SK-N-SH (cell line): ENCODE measurements at regions not wholly inside any gene's neighbourhood (a gene's known extent, or its start where the extent isn't known, plus 50 kb on each side); places are given as distances from the start of the nearest gene placed in this dataset.
A peak's percentile ranks its signal among the peaks of the same experiment; 100 is the strongest.

ENCODE experiments used
- CTCF ChIA-PET: fragments of 300-600, 350-600 bp; formaldehyde crosslinking; extraction: SDS; loops from one replicate; lab custom pipeline; 2021; lab: Yijun Ruan, JAX
- POLR2A ChIA-PET: fragments of 350-600 bp; sonication (Branson Sonifier 250); formaldehyde crosslinking; extraction: SDS; loops from one replicate; lab custom pipeline; 2020; ENCODE audit warnings: antibody characterized with exemption, inconsistent platforms; lab: Yijun Ruan, JAX
- DNase-seq: peaks from one replicate; pipeline ENCODE4 v3.0.0; 2012
- H2AFZ ChIP-seq: fragments of 200-600 bp; sonication (generic); 2 replicates; pipeline ENCODE4 v1.8.1; 2016; ENCODE audit warnings: antibody characterized with exemption, mild to moderate bottlenecking, low read depth
- H3F3A ChIP-seq: fragments of 200-600 bp; sonication (generic); replicated peaks from 2 replicates; pipeline ENCODE3; 2016; ENCODE audit warnings: antibody characterized with exemption, mild to moderate bottlenecking; ENCODE audit not compliant: insufficient read depth
- H3K27ac ChIP-seq, 2 experiments: fragments of 200-500 bp in 1 of 2; fragments of 200-600 bp in 1 of 2; sonication (Bioruptor generic) in 1 of 2; sonication (generic), shearing (Covaris generic) in 1 of 2; 2 replicates each; pipeline versions ENCODE4 v1.5.1 to v1.6.1; 2014 to 2016; ENCODE audit warnings: low read depth in 2 of 2, inconsistent platforms in 1 of 2, low read length in 1 of 2, mild to moderate bottlenecking in 1 of 2, mixed read lengths in 1 of 2
- H3K27me3 ChIP-seq: fragments of 200-600 bp; sonication (generic), shearing (Covaris generic); 2 replicates; pipeline ENCODE4 v1.6.1; 2016; ENCODE audit warnings: mixed run types; ENCODE audit not compliant: insufficient read depth
- H3K36me3 ChIP-seq, 2 experiments: fragments of 200-500 bp in 1 of 2; fragments of 200-600 bp in 1 of 2; sonication (Bioruptor generic) in 1 of 2; sonication (generic) in 1 of 2; replicated peaks in 1 of 2; 2 replicates each; pipeline versions ENCODE3 to v1.5.1; 2014 to 2016; ENCODE audit warnings: low read length in 1 of 2, mild to moderate bottlenecking in 1 of 2; ENCODE audit not compliant: insufficient read depth in 2 of 2, control insufficient read depth in 1 of 2
- H3K4me1 ChIP-seq, 2 experiments: fragments of 200-500 bp in 1 of 2; fragments of 200-600 bp in 1 of 2; sonication (Bioruptor generic) in 1 of 2; sonication (generic), shearing (Covaris generic) in 1 of 2; 2 replicates each; pipeline versions ENCODE4 v1.5.1 to v1.6.1; 2014 to 2016; ENCODE audit warnings: low read depth in 1 of 2, low read length in 1 of 2, mixed run types in 1 of 2; ENCODE audit not compliant: insufficient read depth in 2 of 2, control insufficient read depth in 1 of 2
- H3K4me2 ChIP-seq: fragments of 200-600 bp; sonication (generic), shearing (Covaris generic); 2 replicates; pipeline ENCODE4 v1.6.1; 2017; ENCODE audit warnings: mixed run types
- H3K4me3 ChIP-seq, 2 experiments: fragments of 200-500 bp in 1 of 2; fragments of 200-600 bp in 1 of 2; sonication (Bioruptor generic) in 1 of 2; sonication (generic), shearing (Covaris generic) in 1 of 2; 2 replicates each; pipeline versions ENCODE4 v1.5.1 to v1.8.1; 2014 to 2016; ENCODE audit warnings: low read depth in 2 of 2, inconsistent platforms in 1 of 2, low read length in 1 of 2, mild to moderate bottlenecking in 1 of 2, mixed read lengths in 1 of 2, moderate library complexity in 1 of 2
- H3K79me2 ChIP-seq: fragments of 200-600 bp; sonication (generic); 2 replicates; pipeline ENCODE4 v1.8.1; 2017; ENCODE audit warnings: mild to moderate bottlenecking; ENCODE audit not compliant: insufficient read depth
- H3K9ac ChIP-seq: fragments of 200-600 bp; sonication (generic); 2 replicates; pipeline ENCODE4 v1.6.1; 2017; ENCODE audit warnings: mixed run types
- H3K9me2 ChIP-seq: fragments of 200-600 bp; sonication (generic); 2 replicates; pipeline ENCODE4 v1.6.1; 2017; ENCODE audit warnings: mixed run types
- H3K9me3 ChIP-seq: fragments of 200-600 bp; sonication (generic); 2 replicates; pipeline ENCODE4 v1.6.1; 2017; ENCODE audit warnings: mixed run types, mild to moderate bottlenecking, moderate library complexity
- H4K20me1 ChIP-seq: fragments of 200-600 bp; sonication (generic); 2 replicates; pipeline ENCODE4 v1.6.1; 2017; ENCODE audit warnings: mild to moderate bottlenecking, mixed run types; ENCODE audit not compliant: insufficient read depth
- ELF1 ChIP-seq: IDR thresholded peaks from 2 replicates; pipeline ENCODE4 v1.4.0; 2012
- EP300 ChIP-seq, 2 experiments: IDR thresholded peaks; 2 replicates each; pipeline versions ENCODE4 v1.4.0 to v1.6.1; 2012; ENCODE audit warnings: borderline replicate concordance in 1 of 2, low read depth in 1 of 2, low read length in 1 of 2
- EZH2phosphoT487 ChIP-seq: fragments of 200-600 bp; sonication (generic); IDR thresholded peaks from 2 replicates; pipeline ENCODE4 v1.6.1; 2017; ENCODE audit warnings: low read depth, mixed run types, mild to moderate bottlenecking, antibody characterized with exemption, moderate library complexity, borderline replicate concordance
- FOXJ3 ChIP-seq: sonication (generic); formaldehyde crosslinking; IDR thresholded peaks from 2 replicates; pipeline ENCODE4 v1.5.1; 2020; ENCODE audit warnings: mild to moderate bottlenecking, missing genetic modification reagents
- GABPA ChIP-seq: IDR thresholded peaks from 2 replicates; pipeline ENCODE4 v1.4.0; 2012; ENCODE audit warnings: low read depth, mild to moderate bottlenecking
- IRF3 ChIP-seq: fragments of 150-350 bp; IDR thresholded peaks from 2 replicates; pipeline ENCODE4 v1.6.1; 2016; ENCODE audit warnings: mild to moderate bottlenecking, low read depth, low read length
- MXI1 ChIP-seq: IDR thresholded peaks from 2 replicates; pipeline ENCODE4 v1.6.1; 2012; ENCODE audit warnings: mild to moderate bottlenecking, low read depth, low read length, improper control_type of control experiment
- NFIC ChIP-seq: IDR thresholded peaks from 2 replicates; pipeline ENCODE4 v1.4.0; 2012; ENCODE audit warnings: borderline replicate concordance
- REST ChIP-seq: IDR thresholded peaks from 2 replicates; pipeline ENCODE4 v1.6.1; 2012; ENCODE audit warnings: mild to moderate bottlenecking, low read depth, low read length, moderate library complexity
- RXRA ChIP-seq: IDR thresholded peaks from 2 replicates; pipeline ENCODE4 v1.4.0; 2012; ENCODE audit warnings: low read depth, mild to moderate bottlenecking, borderline replicate concordance
- SIN3A ChIP-seq: IDR thresholded peaks from 2 replicates; pipeline ENCODE4 v1.6.1; 2012; ENCODE audit warnings: low read depth, mild to moderate bottlenecking, low read length, moderate library complexity, borderline replicate concordance
- SMC3 ChIP-seq: IDR thresholded peaks from 2 replicates; pipeline ENCODE4 v1.6.1; 2012; ENCODE audit warnings: low read depth, low read length, improper control_type of control experiment
- TCF12 ChIP-seq: IDR thresholded peaks from 2 replicates; pipeline ENCODE4 v1.4.0; 2012
- TEAD4 ChIP-seq: IDR thresholded peaks from 2 replicates; pipeline ENCODE4 v1.4.0; 2012; ENCODE audit warnings: mild to moderate bottlenecking, borderline replicate concordance; ENCODE audit not compliant: insufficient read depth
- USF1 ChIP-seq: IDR thresholded peaks from 2 replicates; pipeline ENCODE4 v1.4.0; 2012; ENCODE audit warnings: low read depth, borderline replicate concordance
- YY1 ChIP-seq: IDR thresholded peaks from 2 replicates; pipeline ENCODE4 v1.4.0; 2012; ENCODE audit warnings: low read depth, mild to moderate bottlenecking
- WGBS: methylation state at CpG from one replicate; pipeline ENCODE4 v1.1.6; 2017; ENCODE audit warnings: low lambda C conversion rate; 5-methylcytosine and 5-hydroxymethylcytosine counted together

GRCh38 chr11:31996159-31996881, 94.6 kb upstream of the RCN1 start:
- Histone ChIP-seq H3K9me2 (no peaks in the 10 kb centered on the region), H3K36me3 (no peaks in the 10 kb centered on the region), H3K9ac (no peak overlapping the region), H3K27ac (no peak overlapping the region), H3K4me3 (peak overlapping the region in 1 of 2 experiments; percentile 59; a peak in 3 of 4 replicates), H3K9me3 (no peaks in the 10 kb centered on the region), H3K4me2 (peak overlapping the region; percentile 63), H4K20me1 (no peaks in the 10 kb centered on the region), H3K27me3 (peaks cover 20% of the 10 kb centered on the region; the same call in 1 of the 2 replicates), H3K4me1 (no peaks in the 10 kb centered on the region; a peak in 1 of 4 replicates), H3F3A (no peaks in the 10 kb centered on the region), H2AFZ (peak overlapping the region; percentile 38; the same call in 1 of the 2 replicates), H3K79me2 (no peaks in the 10 kb centered on the region)
- CTCF ChIA-PET: interaction anchor here (1.7 kb wide), 1 partner anchor 11 kb away, joined by 3 read pairs; no protein-coding TSS in a partner anchor
- POLR2A ChIA-PET: no interaction called here
- TF ChIP-seq NFIC (no peak), SMC3 (no peak), GABPA (no peak), REST (no peak), IRF3 (no peak), SIN3A (no peak), ELF1 (no peak)
- 36% methylated on average over 7 of the region's 7 CpGs for WGBS
- DNase-seq: no peak

- Histone ChIP-seq H3K4me3 (peak overlapping the region; percentile 17 to 59), H3K4me1 (no peaks in the 10 kb centered on the region; a peak in 1 of 4 replicates), H3K9me2 (no peaks in the 10 kb centered on the region), H3K9me3 (no peaks in the 10 kb centered on the region), H3K79me2 (no peaks in the 10 kb centered on the region), H3K27me3 (peaks cover 13% of the 10 kb centered on the region; the same call in 1 of the 2 replicates), H3F3A (no peaks in the 10 kb centered on the region), H2AFZ (peak overlapping the region; percentile 38; the same call in 1 of the 2 replicates), H3K4me2 (peak overlapping the region; percentile 63), H3K27ac (no peak overlapping the region), H3K36me3 (no peaks in the 10 kb centered on the region), H3K9ac (no peak overlapping the region), H4K20me1 (no peaks in the 10 kb centered on the region)
- CTCF ChIA-PET: interaction anchor here (1.7 kb wide), 1 partner anchor 11 kb away, joined by 3 read pairs; no protein-coding TSS in a partner anchor
- POLR2A ChIA-PET: no interaction called here
- no peak for DNase-seq
- 4% methylated on average over 2 of the region's 2 CpGs for WGBS
- TF ChIP-seq EP300 (IDR thresholded peaks at IDR 0.05; ENCODE audit: borderline replicate concordance in 1 of 2, low read depth in 1 of 2, low read length in 1 of 2) (no peak), SIN3A (no peak), TEAD4 (no peak), TCF12 (no peak), REST (no peak), RXRA (no peak), NFIC (no peak), YY1 (no peak), EZH2phosphoT487 (no peak), USF1 (no peak), MXI1 (no peak), FOXJ3 (no peak)
Measured at GRCh38 chr11:31995525-31996094, 95.3 kb upstream of the RCN1 start.
